GM23248 (cell line): ENCODE measurements at regions not wholly inside any gene's neighbourhood (a gene's known extent, or its start where the extent isn't known, plus 50 kb on each side); places are given as distances from the start of the nearest gene placed in this dataset.

Source experiments
- EZH2 ChIP-seq: fragments of 200-600 bp; sonication (generic); IDR thresholded peaks from 2 replicates; pipeline ENCODE4 v1.6.1; 2018; ENCODE audit warnings: antibody characterized with exemption, mild to moderate bottlenecking; ENCODE audit not compliant: insufficient read depth, poor library complexity, severe bottlenecking
- EZH2phosphoT487 ChIP-seq: fragments of 200-600 bp; sonication (generic); IDR thresholded peaks from 2 replicates; pipeline ENCODE4 v1.6.1; 2018; ENCODE audit warnings: antibody characterized with exemption, moderate library complexity, mild to moderate bottlenecking, low read depth; ENCODE audit not compliant: insufficient read depth

- TF ChIP-seq EZH2 (no peak), EZH2phosphoT487 (no peak)
These were observed 986.5 kb upstream of the CHORDC1 start for GRCh38 chr11:91209306-91209705.
